ENCODE measurements at regions not wholly inside any gene's neighbourhood (a gene's known extent, or its start where the extent isn't known, plus 50 kb on each side); places are given as distances from the start of the nearest gene placed in this dataset.

DNA sequence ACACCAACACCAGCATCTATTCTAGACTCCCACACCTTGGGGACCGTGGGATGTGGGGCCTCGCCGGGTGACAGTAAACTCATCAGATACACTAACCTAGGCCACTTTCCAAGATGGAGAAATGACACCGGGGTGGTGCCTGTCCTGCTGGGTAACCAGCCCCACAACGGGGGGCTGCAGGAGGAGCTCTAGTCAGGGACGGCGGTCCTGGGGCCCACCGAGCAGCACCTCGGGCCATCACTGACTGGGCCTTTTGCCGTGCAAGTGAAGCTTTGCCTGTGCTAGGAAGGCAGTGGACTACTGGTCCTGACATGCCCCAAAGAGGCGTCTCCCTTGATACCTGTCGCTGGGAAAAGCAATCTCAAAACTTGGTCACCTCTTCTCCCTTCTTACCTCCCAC lies 260.3 kb upstream of the IRX1 start:
- TF ChIP-seq, protein P1, sequence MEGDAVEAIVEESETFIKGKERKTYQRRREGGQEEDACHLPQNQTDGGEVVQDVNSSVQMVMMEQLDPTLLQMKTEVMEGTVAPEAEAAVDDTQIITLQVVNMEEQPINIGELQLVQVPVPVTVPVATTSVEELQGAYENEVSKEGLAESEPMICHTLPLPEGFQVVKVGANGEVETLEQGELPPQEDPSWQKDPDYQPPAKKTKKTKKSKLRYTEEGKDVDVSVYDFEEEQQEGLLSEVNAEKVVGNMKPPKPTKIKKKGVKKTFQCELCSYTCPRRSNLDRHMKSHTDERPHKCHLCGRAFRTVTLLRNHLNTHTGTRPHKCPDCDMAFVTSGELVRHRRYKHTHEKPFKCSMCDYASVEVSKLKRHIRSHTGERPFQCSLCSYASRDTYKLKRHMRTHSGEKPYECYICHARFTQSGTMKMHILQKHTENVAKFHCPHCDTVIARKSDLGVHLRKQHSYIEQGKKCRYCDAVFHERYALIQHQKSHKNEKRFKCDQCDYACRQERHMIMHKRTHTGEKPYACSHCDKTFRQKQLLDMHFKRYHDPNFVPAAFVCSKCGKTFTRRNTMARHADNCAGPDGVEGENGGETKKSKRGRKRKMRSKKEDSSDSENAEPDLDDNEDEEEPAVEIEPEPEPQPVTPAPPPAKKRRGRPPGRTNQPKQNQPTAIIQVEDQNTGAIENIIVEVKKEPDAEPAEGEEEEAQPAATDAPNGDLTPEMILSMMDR (IDR thresholded peaks at IDR 0.05): no peak
- TF ChIP-seq POLR2A (IDR thresholded peaks at IDR 0.05) (no peak), EP300 (IDR thresholded peaks at IDR 0.05; ENCODE audit: low read depth) (no peak), POLR2AphosphoS5 (IDR thresholded peaks at IDR 0.05) (no peak)

All from transverse colon (tissue), 4 donors.